Dermis blood vessel endothelial cell (primary cell): ENCODE measurements at regions not wholly inside any gene's neighbourhood (a gene's known extent, or its start where the extent isn't known, plus 50 kb on each side); places are given as distances from the start of the nearest gene placed in this dataset.

Experiments
- DNase-seq: peaks from one replicate; pipeline ENCODE4 v3.0.0; 2010

DNA sequence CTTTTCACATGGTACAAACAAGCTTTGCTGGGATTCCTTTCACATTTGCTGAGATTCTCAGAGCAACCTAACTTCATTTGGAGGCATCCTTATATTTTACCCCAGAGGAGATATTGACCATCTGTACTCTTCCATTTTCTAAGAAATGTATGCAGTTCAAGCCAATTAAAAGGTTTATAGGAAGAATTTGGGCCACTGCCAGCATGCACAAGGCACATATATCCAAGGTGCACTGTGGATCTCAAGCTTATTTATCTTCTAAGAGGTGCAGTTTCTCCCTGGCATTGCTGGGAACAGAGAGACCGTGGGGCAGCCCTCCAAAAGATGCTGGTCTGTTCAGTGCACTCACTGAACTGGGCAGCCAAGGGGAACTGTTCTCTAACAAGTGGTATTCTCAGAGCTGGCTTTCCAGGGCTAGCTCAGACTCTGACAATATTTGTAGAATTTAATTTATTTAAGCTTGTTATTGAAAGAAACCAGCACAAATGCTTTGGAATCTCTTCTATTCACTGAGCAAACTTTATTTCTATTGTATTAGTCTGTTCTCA, 213.3 kb downstream of the TENT4A start:
- DNase-seq = no peak

DNA sequence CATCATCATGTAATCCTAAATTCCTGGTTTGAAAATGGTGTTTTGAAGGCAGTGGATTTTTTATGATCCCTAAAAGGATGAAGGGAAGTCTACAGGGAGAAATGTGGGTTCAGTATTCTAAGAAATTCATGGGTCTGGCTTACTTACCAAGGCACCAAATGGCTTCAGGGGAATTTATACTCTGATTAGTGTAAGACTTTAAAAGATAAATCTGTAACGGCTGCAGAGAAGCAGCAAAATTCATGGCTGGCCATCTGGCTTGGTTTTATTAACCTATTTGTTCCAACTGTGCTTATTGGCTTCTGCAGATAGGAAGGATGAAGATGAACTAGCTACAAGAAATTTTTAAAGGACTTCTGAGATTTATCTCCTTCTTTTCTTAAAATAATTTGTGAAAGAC, 222.8 kb downstream of the TENT4A start:
- no peak for DNase-seq

DNA sequence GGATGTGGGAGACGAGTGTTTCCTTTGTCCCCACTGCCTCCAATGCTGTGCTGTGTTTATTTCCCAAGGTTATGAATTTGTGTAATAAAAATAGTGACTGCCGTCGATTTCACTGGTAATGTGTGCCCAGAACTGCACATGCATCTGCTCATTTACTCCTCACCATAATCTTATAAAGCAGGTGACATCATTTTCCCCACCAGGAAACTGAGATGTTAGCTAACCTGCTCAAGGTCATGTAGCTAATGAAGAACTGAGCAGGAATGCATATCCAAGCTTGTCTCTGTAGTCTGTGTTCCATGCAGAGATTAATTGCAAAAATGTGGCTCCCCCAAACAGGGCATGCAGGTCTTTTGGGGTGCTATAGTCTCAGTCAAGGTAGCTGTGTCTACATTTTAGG, 224.4 kb downstream of the TENT4A start:
- DNase-seq = no peak

DNA sequence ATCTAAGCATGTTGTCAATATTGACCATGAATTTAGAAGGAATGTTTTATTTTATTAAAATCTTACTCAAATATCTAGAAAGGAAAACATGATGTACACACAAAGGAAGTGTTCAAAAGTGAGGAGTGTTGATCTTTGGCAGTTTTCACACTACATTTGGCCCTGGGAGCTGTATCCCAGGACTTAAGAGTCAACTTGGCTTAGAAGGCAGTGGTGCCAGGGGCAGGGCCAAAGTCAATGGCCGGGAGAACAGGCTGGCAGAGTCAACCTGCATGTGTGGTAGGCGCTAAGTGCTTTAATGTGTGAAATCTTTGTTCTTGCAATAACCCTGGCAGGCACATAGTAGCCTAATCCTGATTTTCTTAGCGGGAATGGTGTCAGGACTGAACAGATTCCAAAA, 228.4 kb downstream of the TENT4A start:
- no peak for DNase-seq

DNA sequence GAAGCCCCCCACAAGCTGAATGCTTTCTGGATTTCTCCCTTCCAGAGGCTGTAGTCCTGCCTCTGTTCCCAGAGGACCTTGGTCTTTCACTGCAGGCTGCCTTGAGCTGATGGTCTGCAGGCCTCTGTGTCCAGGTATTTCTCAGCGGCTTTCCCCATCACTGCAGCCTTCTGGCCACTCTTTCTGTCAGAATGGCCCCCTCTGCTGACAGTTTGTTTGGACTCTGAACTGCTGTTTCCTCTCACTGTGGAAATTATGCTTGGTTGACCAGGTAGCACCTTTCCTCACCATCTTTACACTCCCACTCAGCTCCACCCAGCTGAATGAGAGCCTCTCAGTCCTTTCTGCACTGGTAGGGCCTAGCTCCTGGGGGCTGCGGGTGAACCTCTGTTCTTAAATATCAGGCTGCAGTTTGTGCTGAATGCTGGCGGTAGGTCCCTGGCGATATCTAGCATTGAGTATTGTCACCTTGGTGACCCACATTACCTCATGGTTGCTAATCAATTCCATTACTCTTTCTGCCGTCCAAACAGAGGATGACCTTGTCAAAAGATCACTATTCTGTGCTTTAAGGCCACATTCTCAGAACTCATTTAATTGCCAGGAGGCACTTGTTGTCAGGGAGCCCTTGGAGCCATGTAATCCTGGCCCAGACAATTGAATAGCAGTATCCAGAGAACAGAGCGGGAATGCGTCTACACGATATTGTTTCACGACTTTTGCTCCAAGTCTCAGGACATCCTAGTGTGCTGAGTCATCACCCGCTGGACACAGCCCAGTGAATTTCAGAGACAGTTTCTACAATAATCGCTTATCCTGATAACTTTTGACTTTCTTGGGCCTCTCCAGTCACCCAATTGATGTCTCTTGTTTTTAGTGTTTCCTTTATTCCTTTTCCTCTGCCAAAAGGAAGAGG, 230.2 kb downstream of the TENT4A start:
- DNase-seq = no peak

DNA sequence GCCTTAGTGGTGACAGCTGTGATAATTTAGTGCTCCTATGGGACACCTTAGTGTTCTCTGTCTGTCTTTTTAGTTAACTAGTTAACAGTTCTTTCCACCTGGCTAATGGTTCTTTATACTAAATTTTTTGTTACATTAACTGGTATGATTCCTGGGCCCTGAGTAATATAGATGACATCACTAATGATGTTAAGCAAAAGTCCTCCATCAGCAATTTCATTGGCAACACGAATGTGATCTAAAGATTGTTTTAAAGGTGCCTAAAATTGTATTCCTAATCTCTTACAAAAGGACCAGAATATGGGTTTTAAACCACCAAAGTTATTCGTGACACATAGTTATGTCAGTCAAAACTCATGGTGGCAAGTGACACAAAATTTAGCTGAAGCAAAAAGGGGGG, 235.3 kb downstream of the TENT4A start:
- no peak for DNase-seq

DNA sequence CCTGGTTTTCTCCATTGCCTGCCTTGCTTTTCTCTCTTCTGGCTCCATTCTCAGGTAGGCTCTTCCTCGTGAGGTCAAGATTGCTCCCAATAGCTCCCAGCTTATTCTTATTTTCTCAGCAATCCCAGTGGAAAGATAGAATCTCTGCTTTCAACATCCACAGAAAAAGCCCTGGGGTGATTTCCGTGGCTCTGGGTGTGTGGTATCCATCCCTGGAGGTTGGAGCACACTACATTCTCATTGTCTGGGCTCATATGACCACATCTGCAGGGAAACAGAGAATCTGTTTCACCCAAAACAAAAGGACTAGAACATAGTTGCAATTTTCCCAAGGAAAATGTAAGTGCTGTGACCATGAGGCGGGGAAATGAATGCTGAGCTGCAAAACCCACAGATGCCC, 236.0 kb downstream of the TENT4A start:
- no peak for DNase-seq

DNA sequence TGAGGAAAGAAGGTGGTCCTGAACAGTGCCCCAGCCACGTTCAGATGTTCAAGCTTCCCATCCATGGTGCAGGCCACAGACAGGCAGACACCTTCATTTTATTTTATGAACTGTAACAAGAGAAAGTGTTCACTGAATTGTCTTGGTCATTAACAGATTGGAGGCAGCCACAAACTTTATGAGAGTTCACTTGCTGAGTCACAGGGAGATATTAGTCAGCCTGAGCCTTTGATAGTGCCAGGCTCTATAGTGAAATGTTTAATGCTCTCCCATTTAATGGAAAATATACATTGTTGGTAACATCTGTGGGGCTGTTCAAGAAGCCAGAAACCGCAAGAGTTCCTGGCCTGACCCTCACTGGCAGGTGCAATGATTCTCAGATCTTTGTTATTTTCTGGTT, 237.0 kb downstream of the TENT4A start:
- DNase-seq = no peak

DNA sequence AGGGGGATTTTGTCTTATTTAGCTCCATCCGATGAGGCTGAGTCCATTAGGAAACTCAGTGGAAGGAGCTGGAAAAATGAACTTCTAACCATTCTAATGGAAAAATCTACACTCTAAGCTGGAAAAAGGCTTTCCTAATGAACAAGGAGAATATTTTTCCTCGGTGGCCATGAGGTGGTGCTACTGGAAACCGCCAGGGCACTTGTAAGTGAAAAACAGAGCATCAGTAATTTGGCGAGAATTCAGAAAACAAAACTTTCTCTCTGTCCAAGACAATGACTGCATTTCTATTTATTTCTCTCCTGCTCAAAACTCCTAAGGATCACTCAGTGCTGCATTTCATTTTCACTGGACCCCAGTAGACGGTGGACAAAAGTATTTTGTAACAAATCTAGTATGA, 237.6 kb downstream of the TENT4A start:
- DNase-seq = no peak

DNA sequence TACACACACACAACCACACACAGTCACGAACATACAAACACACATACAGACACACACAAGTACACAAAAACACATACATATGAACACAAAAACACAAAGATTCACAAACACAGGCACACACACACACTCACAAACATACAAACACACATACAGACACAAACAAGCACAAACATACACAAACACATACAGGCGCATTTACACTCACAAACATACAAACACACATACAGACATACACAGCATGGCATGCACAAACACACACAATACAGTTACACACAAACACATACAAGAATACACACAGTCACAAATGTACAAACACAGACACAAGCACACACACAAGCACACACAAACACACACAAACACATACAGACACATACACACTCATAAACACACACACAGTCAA, 247.9 kb downstream of the TENT4A start:
- DNase-seq = no peak

DNA sequence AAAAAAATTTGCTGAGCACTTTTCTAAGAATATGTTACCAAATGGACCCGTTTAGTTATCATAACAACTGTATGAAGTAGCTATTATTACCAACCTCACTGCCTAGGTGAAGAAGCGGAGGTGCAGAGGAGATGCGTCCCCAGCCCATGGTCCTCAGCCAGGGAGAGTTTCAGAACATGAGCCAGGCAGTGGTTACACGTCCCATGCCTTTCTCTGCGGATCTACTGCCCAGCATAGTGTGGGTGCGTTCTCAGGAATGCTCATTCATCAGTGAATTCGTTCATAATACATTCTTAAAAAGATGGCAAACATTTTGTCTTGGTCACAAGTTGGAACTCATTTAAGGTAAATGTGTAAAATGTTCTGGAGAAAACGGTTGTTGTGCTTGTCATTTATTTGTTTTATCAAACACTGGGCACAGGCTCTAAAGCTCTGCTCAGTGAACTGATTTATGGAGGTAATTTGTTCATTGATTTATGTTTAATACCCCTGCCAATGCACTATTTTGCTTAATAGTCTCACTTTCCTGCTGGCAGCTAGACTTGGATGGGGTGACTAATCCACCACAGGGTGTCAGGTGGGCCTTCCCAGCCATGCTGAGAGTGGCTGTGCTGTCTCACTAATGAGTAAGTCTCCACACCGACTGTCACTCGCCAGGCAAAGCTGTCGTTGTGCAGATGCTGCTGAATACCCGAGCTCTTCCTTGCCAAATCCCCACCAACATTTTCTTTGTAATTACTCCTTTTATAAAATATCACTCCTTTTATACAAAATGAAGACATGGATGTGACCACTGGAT, 248.8 kb downstream of the TENT4A start:
- no peak for DNase-seq

DNA sequence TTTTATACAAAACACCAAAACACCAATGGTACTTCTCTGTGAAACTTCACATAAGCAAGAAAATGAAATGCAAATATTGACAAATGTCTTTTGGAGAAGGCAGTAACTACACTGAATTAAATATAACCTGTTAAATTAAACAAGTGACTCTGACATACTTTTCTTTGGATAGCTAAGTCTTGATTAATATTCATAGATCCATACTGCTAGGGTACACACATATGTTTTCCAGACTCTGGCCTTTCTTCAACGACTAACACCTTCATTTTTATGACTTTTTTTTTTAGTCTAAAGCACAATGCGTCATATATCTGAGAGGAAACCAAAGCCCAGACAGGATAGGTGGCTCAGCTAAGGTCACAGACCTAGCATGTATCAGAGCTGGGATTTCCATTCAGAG, 263.7 kb downstream of the TENT4A start:
- no peak for DNase-seq

DNA sequence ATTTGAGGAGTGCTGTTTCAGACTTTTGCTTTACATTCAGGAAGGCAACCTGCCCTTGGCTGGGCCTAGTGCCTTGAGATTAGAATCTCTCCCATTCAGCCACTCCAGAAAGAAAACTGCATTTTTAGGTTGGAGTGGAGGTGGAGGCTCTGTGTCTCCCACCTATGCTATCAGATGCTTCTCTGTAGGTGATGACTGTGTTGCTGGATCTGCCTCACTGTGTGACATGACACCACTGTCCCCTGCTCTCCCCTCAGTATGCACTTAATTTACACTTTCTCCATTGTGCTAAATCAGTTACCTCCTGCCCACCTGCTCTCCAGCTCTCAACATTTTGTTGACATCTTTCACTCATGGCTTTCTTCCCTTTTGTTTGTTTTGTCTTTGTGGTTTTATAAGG, 265.8 kb downstream of the TENT4A start:
- DNase-seq = no peak

DNA sequence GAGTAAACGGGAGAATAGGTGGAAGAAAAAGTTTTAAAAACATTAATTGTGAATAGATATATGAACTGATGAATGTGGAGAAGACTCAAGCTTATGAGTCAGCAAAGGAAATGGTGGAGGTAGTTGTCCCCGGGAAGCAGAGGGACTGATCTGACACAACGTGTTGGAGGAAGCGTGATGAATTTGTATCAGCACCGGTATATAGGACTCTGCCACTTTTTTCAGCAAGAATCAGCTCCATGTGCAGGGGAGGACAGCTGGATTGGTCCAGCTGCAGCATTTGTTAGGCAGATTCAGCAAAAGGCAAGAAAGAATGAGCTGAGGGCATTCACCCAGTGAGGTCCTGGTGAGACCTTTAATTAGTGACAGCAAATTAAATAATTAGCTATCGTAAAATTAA, 276.0 kb downstream of the TENT4A start:
- no peak for DNase-seq

DNA sequence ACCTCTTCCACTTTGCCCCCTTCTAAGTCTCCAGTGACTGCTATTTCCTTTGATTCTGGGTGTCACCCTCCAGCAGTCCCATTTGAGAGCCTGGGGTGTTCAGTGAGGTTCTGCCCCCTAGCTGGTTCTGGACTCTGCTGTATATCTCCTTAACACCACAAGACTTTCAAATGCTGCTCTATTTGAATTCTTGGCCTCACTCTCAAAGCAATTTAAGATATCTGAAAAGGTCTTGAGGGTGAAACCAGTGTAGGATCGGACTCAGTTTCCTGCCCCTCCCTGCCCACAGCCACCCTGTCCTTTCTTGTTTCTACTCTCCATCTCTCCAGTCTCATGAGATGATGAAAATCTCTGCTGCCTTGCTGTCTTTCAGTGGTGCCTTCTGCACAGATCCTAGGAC, 280.9 kb downstream of the TENT4A start:
- DNase-seq = no peak

DNA sequence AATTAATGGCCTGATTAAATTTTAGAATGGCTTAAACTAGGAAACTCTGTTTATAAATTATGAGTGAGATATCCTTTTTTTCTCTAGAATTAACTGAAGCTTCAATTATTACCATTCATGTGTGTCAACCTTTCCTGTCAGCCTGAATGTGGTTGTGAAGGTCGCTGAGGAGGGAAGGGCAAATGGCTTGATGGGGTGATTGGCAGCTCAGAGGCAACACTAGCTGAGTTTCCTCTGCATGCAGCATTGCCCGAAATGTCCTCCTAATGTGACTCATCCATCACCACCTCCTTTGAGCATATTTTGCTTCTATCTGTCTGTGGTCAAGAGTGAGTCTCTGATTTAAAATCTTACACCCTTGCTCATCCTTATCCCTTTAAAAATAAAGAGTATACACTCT, 281.9 kb downstream of the TENT4A start:
- no peak for DNase-seq

DNA sequence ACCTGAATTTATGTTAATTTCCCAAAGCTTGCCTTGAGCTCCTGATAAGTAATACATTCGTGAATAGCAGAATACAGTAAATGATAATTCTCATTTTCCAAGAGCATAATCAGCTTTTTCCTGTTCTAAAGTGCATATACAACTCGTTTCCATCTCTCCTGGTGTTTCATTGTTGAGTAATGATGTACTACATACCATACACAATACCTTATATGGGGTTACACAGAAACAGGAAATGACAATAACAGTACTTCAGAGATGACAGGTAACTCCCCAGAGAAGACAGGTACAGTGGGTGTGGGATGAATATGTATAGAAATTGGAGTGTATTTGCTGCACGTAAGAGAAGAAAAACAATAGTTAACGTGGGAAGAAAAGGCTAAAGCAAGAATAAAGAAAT, 287.1 kb downstream of the TENT4A start:
- no peak for DNase-seq

DNA sequence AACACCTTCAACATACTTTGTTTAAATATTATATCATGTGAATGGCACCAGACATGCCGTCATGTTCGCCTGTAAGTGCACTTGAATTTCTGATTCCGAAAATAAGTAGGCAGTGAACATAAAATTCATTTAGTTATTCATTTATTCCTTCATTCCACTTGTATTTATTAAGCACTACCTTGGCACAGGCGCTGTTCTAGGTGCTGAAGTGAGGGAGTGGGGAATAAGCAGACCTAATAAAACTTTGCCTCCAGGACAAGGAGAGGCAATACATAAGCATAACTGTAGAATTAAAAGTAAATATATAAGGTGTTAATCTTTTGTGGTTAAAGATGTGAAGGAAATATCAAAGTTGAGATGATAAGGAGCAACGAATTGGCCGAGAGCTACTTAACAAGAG, 297.4 kb downstream of the TENT4A start:
- no peak for DNase-seq

DNA sequence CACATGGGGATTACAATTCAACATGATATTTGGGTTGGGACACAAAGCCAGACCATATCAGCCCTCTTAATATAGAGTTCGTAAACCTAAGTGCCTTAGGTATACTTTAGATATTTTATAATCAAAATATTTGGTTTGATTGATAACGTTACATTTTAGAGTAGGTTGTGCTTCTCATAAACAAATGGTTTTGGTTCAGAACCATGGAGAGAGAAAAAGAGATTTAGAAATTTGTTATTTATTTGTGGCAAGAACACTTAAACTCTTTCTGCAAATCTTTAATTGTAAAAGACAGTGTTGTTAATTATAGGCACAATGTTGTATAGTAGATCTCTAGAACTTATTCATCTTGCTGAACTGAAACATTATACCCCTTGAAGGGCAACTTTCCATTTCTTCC, 298.8 kb downstream of the TENT4A start:
- DNase-seq = no peak

DNA sequence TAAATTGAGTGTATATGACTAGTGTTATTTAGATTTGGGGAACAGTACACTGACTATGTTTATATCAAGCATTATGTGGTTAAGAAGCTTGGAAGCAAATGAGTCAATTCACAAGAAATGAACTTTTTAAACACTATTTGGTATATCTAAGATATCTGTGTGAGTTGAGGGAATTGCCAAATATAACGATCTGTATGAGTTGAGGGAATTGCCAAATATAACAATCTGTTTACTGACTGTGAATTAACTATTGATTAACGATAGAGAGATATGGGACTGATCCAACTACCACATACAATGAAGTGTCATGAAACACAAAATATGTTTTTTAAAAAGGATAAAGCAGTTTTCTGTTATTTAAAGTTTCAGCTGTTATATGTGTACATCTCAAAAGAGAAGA, 301.4 kb downstream of the TENT4A start:
- no peak for DNase-seq

DNA sequence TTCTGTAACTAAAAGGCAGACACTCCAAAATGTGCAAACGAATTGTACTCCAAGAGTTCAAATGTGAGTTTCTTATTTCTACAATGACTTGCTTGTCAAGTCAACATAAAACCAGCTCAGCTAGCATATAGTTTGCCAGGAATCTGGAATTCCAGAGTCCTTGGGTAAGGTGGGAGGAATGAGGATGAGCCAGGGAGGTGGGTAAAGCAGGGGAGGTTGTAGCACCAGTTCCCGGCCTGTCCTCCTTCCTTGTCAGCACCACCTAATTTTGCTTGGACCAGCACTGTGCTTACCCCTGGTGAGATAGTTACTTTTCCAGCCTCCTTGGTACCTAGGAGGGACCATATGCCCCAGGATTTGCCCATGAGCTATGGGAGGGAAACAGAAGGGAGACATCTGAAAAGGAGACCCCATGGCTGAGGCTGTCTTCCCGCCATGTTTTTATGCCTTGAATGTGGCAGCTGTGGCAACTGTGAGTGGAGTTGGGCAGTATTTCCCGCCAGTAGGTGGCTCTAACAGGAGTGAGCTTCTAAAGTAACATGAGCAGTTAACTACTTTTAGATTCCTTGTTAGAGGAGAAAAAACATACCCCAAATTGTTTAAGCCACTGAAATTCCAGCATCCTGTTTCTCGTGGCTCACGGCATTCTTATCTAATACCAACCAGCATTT, 302.5 kb downstream of the TENT4A start:
- DNase-seq = no peak

DNA sequence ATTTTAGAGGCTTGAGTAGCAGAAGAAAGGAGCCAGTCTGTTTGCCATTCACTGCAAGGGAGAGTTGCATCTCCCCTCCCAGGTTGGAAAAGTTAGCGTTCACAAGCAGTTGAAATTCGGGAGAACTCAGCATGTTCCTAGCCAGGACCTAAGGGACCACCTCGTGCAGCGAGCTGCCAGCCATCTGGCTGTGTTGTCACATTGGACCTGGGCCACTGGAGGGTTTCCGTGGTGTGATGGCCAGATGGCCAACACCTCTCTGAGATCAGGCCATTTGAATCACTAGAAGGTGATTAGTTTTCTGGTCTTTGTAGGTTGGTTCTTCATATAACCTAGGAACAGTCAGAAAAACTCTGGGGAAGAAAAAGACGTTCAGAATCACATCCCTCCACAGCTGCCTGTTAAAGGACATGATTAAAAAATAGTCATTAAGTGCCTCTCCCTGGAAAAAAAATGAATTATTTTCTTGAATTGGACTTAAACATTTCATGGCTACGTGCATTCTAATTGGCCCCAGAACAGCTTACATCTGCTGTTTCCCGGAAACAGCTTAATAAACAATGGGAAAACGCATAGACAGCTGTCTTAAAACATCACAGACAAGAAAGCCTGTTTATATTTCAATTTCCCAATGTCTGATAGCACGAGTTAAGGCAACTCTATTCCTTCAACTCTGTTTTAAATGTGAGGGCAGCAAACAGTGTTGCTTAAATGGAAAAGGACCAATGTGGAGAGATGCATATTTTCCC, 303.9 kb downstream of the TENT4A start:
- no peak for DNase-seq

DNA sequence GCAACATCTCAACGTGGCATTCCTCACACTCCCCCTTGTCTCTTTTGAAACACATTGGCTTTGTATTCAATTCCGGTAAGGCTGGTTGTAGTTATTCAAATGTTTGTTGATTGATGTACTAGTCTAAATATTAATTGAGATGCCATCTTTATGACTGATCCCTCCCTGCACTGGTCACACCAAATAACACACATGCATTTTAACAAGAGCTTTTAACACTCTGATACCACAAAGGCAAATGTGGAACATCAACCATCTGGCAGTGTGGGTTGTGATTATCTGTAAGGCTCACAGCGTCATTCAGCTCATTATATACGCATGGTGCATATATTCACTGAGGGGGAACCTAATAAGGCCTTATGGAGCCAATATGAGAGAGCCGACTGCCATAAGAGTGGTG, 305.0 kb downstream of the TENT4A start:
- DNase-seq = no peak
